Ishikawa (cell line): ENCODE measurements at regions not wholly inside any gene's neighbourhood (a gene's known extent, or its start where the extent isn't known, plus 50 kb on each side); places are given as distances from the start of the nearest gene placed in this dataset.

Experiments used
- CEBPB ChIP-seq: IDR thresholded peaks from 2 replicates; pipeline ENCODE4 v1.6.1; 2012
- CREB1 ChIP-seq: IDR thresholded peaks from 2 replicates; pipeline ENCODE4 v1.6.1; 2012; ENCODE audit warnings: low read depth
- EGR1 ChIP-seq: IDR thresholded peaks from 2 replicates; pipeline ENCODE4 v1.6.1; 2012
- EP300 ChIP-seq: IDR thresholded peaks from 2 replicates; pipeline ENCODE4 v1.6.1; 2012; ENCODE audit warnings: borderline replicate concordance
- FOXM1 ChIP-seq: IDR thresholded peaks from 2 replicates; pipeline ENCODE4 v1.6.1; 2012; ENCODE audit warnings: low read depth, borderline replicate concordance
- NFIC ChIP-seq: IDR thresholded peaks from 2 replicates; pipeline ENCODE4 v1.6.1; 2012
- RAD21 ChIP-seq: IDR thresholded peaks from 2 replicates; pipeline ENCODE4 v1.6.1; 2012; ENCODE audit warnings: low read depth
- TAF1 ChIP-seq: IDR thresholded peaks from 2 replicates; pipeline ENCODE4 v1.6.1; 2012; ENCODE audit warnings: low read depth, mild to moderate bottlenecking
- TCF12 ChIP-seq: IDR thresholded peaks from 2 replicates; pipeline ENCODE4 v1.6.1; 2012; ENCODE audit warnings: low read depth
- TEAD4 ChIP-seq: IDR thresholded peaks from 2 replicates; pipeline ENCODE4 v1.6.1; 2012
- YY1 ChIP-seq: IDR thresholded peaks from 2 replicates; pipeline ENCODE4 v1.6.1; 2012; ENCODE audit warnings: low read depth
- ZBTB7A ChIP-seq: IDR thresholded peaks from 2 replicates; pipeline ENCODE4 v1.6.1; 2012; ENCODE audit warnings: low read depth
- TF ChIP-seq, protein P1 (sequence below): IDR thresholded peaks from 2 replicates; pipeline ENCODE4 v1.6.1; 2012
- TF ChIP-seq, protein P2 (sequence below): IDR thresholded peaks from 2 replicates; pipeline ENCODE4 v1.6.1; 2012
- TF ChIP-seq, protein P3 (sequence below): IDR thresholded peaks from 2 replicates; pipeline ENCODE4 v1.6.1; 2012; ENCODE audit warnings: low read depth, mild to moderate bottlenecking

GRCh38 chr13:80400865-80401426 is 60.0 kb upstream of the SPRY2 start:
- no peak for TF ChIP-seq TCF12
- no peak for TF ChIP-seq EGR1
- no peak for TF ChIP-seq RAD21
- TF ChIP-seq CREB1, result no peak
- TF ChIP-seq CEBPB, result no peak
- TF ChIP-seq, protein P1, sequence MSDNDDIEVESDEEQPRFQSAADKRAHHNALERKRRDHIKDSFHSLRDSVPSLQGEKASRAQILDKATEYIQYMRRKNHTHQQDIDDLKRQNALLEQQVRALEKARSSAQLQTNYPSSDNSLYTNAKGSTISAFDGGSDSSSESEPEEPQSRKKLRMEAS, result no peak
- TF ChIP-seq, protein P2, sequence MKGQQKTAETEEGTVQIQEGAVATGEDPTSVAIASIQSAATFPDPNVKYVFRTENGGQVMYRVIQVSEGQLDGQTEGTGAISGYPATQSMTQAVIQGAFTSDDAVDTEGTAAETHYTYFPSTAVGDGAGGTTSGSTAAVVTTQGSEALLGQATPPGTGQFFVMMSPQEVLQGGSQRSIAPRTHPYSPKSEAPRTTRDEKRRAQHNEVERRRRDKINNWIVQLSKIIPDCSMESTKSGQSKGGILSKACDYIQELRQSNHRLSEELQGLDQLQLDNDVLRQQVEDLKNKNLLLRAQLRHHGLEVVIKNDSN, result no peak
- TF ChIP-seq ZBTB7A, result no peak
- TF ChIP-seq, protein P3, sequence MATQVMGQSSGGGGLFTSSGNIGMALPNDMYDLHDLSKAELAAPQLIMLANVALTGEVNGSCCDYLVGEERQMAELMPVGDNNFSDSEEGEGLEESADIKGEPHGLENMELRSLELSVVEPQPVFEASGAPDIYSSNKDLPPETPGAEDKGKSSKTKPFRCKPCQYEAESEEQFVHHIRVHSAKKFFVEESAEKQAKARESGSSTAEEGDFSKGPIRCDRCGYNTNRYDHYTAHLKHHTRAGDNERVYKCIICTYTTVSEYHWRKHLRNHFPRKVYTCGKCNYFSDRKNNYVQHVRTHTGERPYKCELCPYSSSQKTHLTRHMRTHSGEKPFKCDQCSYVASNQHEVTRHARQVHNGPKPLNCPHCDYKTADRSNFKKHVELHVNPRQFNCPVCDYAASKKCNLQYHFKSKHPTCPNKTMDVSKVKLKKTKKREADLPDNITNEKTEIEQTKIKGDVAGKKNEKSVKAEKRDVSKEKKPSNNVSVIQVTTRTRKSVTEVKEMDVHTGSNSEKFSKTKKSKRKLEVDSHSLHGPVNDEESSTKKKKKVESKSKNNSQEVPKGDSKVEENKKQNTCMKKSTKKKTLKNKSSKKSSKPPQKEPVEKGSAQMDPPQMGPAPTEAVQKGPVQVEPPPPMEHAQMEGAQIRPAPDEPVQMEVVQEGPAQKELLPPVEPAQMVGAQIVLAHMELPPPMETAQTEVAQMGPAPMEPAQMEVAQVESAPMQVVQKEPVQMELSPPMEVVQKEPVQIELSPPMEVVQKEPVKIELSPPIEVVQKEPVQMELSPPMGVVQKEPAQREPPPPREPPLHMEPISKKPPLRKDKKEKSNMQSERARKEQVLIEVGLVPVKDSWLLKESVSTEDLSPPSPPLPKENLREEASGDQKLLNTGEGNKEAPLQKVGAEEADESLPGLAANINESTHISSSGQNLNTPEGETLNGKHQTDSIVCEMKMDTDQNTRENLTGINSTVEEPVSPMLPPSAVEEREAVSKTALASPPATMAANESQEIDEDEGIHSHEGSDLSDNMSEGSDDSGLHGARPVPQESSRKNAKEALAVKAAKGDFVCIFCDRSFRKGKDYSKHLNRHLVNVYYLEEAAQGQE, result no peak
- TF ChIP-seq FOXM1, result no peak
- TF ChIP-seq TEAD4, result no peak
- TF ChIP-seq YY1, result no peak
- TF ChIP-seq TAF1, result no peak
- no peak for TF ChIP-seq EP300
- no peak for TF ChIP-seq NFIC

GRCh38 chr13:80400164-80400864 is 59.4 kb upstream of the SPRY2 start:
- no peak for TF ChIP-seq RAD21

DNA sequence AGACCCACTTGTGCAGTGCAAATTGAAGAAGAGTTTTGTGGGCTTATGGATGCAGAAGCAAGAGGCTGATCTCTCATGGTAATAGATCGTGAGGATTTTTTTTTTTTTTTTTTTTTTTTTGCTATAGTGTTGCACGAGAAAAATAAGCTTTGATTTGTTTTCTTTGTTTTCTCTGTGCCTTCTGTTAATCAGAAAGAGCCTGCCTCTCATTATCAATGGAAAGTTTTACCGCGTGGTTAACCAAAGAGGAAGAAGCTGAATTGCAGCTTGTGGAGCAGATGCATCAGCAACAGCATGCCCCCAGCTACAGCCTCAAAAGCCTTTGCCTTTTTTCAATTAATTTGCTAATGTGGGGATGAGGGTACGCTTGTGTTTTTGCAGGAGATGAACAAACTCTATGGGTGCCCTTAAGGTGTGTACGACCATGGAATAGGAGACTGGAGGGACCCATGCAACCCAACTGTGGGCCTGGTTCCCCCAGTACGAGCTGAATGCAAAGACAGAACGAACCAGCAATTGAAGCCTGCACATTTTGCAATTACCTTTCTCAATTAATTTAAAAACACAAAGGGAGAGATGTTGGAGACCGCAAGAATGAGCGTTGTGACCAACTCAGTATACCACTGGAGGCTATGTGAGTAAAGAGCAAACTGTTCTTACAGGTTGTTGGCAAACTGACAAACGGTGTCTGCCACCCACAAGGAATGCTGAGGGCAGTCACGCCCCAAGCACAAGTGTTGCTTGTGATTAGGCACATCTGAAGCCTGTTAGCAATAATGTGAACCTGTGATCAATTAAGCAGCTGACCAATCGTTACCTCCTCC is 58.6 kb upstream of the SPRY2 start:
- TF ChIP-seq TAF1 (no peak), EP300 (no peak)
